ENCODE measurements at regions not wholly inside any gene's neighbourhood (a gene's known extent, or its start where the extent isn't known, plus 50 kb on each side); places are given as distances from the start of the nearest gene placed in this dataset.
"Not testable (repeated sequence)": the region's sequence is repeated elsewhere in the genome, so short reads cannot be mapped to it uniquely, and the experiment has no call there.

GRCh38 chrX:109782994-109783700 is 50.1 kb upstream of the ACSL4 start:
- Mint-ChIP-seq H3K9me3 (peaks cover 2% of the 10 kb centered on the region), H3K27ac (peak overlapping the region; percentile 77), H3K4me1 (peaks cover 8% of the 10 kb centered on the region), H3K27me3 (no peaks in the 10 kb centered on the region), H3K4me3 (peak overlapping the region; percentile 60), H3K36me3 (no peaks in the 10 kb centered on the region)
- DNase-seq, result no peak
- POLR2A ChIA-PET, result no interaction called here
- ATAC-seq (ENCODE audit: low read depth), result no peak

GRCh38 chrX:109783701-109784079 is 50.6 kb upstream of the ACSL4 start:
- POLR2A ChIA-PET, result no interaction called here
- no peak overlapping the region for H3K27ac Mint-ChIP-seq
- H3K4me1 Mint-ChIP-seq, result peaks cover 8% of the 10 kb centered on the region
- ATAC-seq (ENCODE audit: low read depth) (no peak), DNase-seq (no peak)
- H3K36me3 Mint-ChIP-seq, result no peaks in the 10 kb centered on the region
- peaks cover 2% of the 10 kb centered on the region for H3K9me3 Mint-ChIP-seq
- no peak overlapping the region for H3K4me3 Mint-ChIP-seq
- H3K27me3 Mint-ChIP-seq, result no peaks in the 10 kb centered on the region

- Mint-ChIP-seq H3K4me1 (peaks cover 8% of the 10 kb centered on the region), H3K27ac (no peak overlapping the region), H3K27me3 (no peaks in the 10 kb centered on the region), H3K9me3 (peaks cover 2% of the 10 kb centered on the region), H3K36me3 (no peaks in the 10 kb centered on the region), H3K4me3 (no peak overlapping the region)
- POLR2A ChIA-PET, result no interaction called here
- no peak for ATAC-seq (ENCODE audit: low read depth)
- no peak for DNase-seq
These were observed 52.0 kb upstream of the ACSL4 start for GRCh38 chrX:109785053-109785452.

GRCh38 chrX:109790511-109790910 is 57.5 kb upstream of the ACSL4 start:
- H3K27ac Mint-ChIP-seq; H3K4me3 Mint-ChIP-seq; DNase-seq; ATAC-seq (ENCODE audit: low read depth); POLR2A ChIA-PET; H3K27me3 Mint-ChIP-seq; H3K36me3 Mint-ChIP-seq; H3K9me3 Mint-ChIP-seq; H3K4me1 Mint-ChIP-seq: not testable (repeated sequence)

- Mint-ChIP-seq H3K4me3 (no peak overlapping the region), H3K9me3 (no peaks in the 10 kb centered on the region), H3K27me3 (no peaks in the 10 kb centered on the region), H3K27ac (no peak overlapping the region), H3K4me1 (no peaks in the 10 kb centered on the region), H3K36me3 (no peaks in the 10 kb centered on the region)
- no peak for ATAC-seq (ENCODE audit: low read depth)
- no peak for DNase-seq
- POLR2A ChIA-PET, result no interaction called here
These were observed 60.1 kb upstream of the ACSL4 start for GRCh38 chrX:109793191-109793590.

GRCh38 chrX:109795682-109796081 is 62.6 kb upstream of the ACSL4 start:
- ATAC-seq (ENCODE audit: low read depth) (no peak), DNase-seq (no peak)
- H3K4me3 Mint-ChIP-seq, result no peak overlapping the region
- no peak overlapping the region for H3K27ac Mint-ChIP-seq
- peaks cover 5% of the 10 kb centered on the region for H3K27me3 Mint-ChIP-seq
- H3K36me3 Mint-ChIP-seq, result no peaks in the 10 kb centered on the region
- no peaks in the 10 kb centered on the region for H3K9me3 Mint-ChIP-seq
- no peaks in the 10 kb centered on the region for H3K4me1 Mint-ChIP-seq
- POLR2A ChIA-PET, result no interaction called here

GRCh38 chrX:109797311-109797975 is 64.4 kb upstream of the ACSL4 start:
- ATAC-seq (ENCODE audit: low read depth) (no peak), DNase-seq (no peak)
- H3K27ac Mint-ChIP-seq, result no peak overlapping the region
- no peaks in the 10 kb centered on the region for H3K9me3 Mint-ChIP-seq
- POLR2A ChIA-PET, result no interaction called here
- H3K4me1 Mint-ChIP-seq, result no peaks in the 10 kb centered on the region
- H3K4me3 Mint-ChIP-seq, result no peak overlapping the region
- peaks cover 5% of the 10 kb centered on the region for H3K27me3 Mint-ChIP-seq
- H3K36me3 Mint-ChIP-seq, result no peaks in the 10 kb centered on the region

GRCh38 chrX:109812236-109812635 is 79.2 kb upstream of the ACSL4 start:
- DNase-seq (no peak), ATAC-seq (ENCODE audit: low read depth) (no peak)
- POLR2A ChIA-PET, result no interaction called here
- H3K9me3 Mint-ChIP-seq, result no peaks in the 10 kb centered on the region
- H3K36me3 Mint-ChIP-seq, result no peaks in the 10 kb centered on the region
- no peak overlapping the region for H3K4me3 Mint-ChIP-seq
- no peak overlapping the region for H3K27ac Mint-ChIP-seq
- peaks cover 4% of the 10 kb centered on the region for H3K27me3 Mint-ChIP-seq
- no peaks in the 10 kb centered on the region for H3K4me1 Mint-ChIP-seq

- Mint-ChIP-seq H3K36me3 (no peaks in the 10 kb centered on the region), H3K4me1 (no peaks in the 10 kb centered on the region), H3K27me3 (peaks cover 4% of the 10 kb centered on the region), H3K9me3 (no peaks in the 10 kb centered on the region), H3K4me3 (no peak overlapping the region), H3K27ac (no peak overlapping the region)
- POLR2A ChIA-PET, result no interaction called here
- no peak for DNase-seq
- no peak for ATAC-seq (ENCODE audit: low read depth)
These were observed 80.2 kb upstream of the ACSL4 start for GRCh38 chrX:109813236-109813635.

GRCh38 chrX:109818976-109819375 is 85.9 kb upstream of the ACSL4 start:
- DNase-seq (no peak), ATAC-seq (ENCODE audit: low read depth) (no peak)
- Mint-ChIP-seq H3K4me3 (no peak overlapping the region), H3K27me3 (peaks cover 4% of the 10 kb centered on the region), H3K27ac (no peak overlapping the region), H3K36me3 (no peaks in the 10 kb centered on the region), H3K9me3 (no peaks in the 10 kb centered on the region), H3K4me1 (no peaks in the 10 kb centered on the region)
- POLR2A ChIA-PET, result no interaction called here

- Mint-ChIP-seq H3K27me3 (no peaks in the 10 kb centered on the region), H3K36me3 (no peaks in the 10 kb centered on the region), H3K9me3 (no peaks in the 10 kb centered on the region), H3K27ac (no peak overlapping the region), H3K4me3 (no peak overlapping the region), H3K4me1 (no peaks in the 10 kb centered on the region)
- DNase-seq (no peak), ATAC-seq (ENCODE audit: low read depth) (no peak)
- POLR2A ChIA-PET, result no interaction called here
These were observed 89.8 kb upstream of the ACSL4 start for GRCh38 chrX:109822861-109823260.

GRCh38 chrX:109826954-109827708 is 94.1 kb upstream of the ACSL4 start:
- peaks cover 2% of the 10 kb centered on the region for H3K4me1 Mint-ChIP-seq
- DNase-seq (no peak), ATAC-seq (ENCODE audit: low read depth) (no peak)
- no peaks in the 10 kb centered on the region for H3K27me3 Mint-ChIP-seq
- POLR2A ChIA-PET, result no interaction called here
- H3K27ac Mint-ChIP-seq, result no peak overlapping the region
- no peaks in the 10 kb centered on the region for H3K36me3 Mint-ChIP-seq
- H3K9me3 Mint-ChIP-seq, result no peaks in the 10 kb centered on the region
- H3K4me3 Mint-ChIP-seq, result no peak overlapping the region

- no peaks in the 10 kb centered on the region for H3K36me3 Mint-ChIP-seq
- POLR2A ChIA-PET, result no interaction called here
- no peak overlapping the region for H3K4me3 Mint-ChIP-seq
- no peaks in the 10 kb centered on the region for H3K27me3 Mint-ChIP-seq
- ATAC-seq (ENCODE audit: low read depth) (no peak), DNase-seq (no peak)
- no peaks in the 10 kb centered on the region for H3K9me3 Mint-ChIP-seq
- peaks cover 2% of the 10 kb centered on the region for H3K4me1 Mint-ChIP-seq
- no peak overlapping the region for H3K27ac Mint-ChIP-seq
These were observed 94.7 kb upstream of the ACSL4 start for GRCh38 chrX:109827772-109828171.

GRCh38 chrX:109830157-109830703 is 97.2 kb upstream of the ACSL4 start:
- POLR2A ChIA-PET, result no interaction called here
- H3K36me3 Mint-ChIP-seq, result no peaks in the 10 kb centered on the region
- H3K4me3 Mint-ChIP-seq, result no peak overlapping the region
- ATAC-seq (ENCODE audit: low read depth) (no peak), DNase-seq (no peak)
- H3K9me3 Mint-ChIP-seq, result no peaks in the 10 kb centered on the region
- H3K27ac Mint-ChIP-seq, result no peak overlapping the region
- peaks cover 2% of the 10 kb centered on the region for H3K4me1 Mint-ChIP-seq
- peaks cover 7% of the 10 kb centered on the region for H3K27me3 Mint-ChIP-seq

Data from activated naive CD8-positive, alpha-beta T cell treated with anti-CD3 and anti-CD28 coated beads, Interleukin-2, amount 10 ng/mL, durations not matched to agents 7 days and 5 days (primary cell).